Tibial nerve (tissue), 4 donors: ENCODE measurements at regions not wholly inside any gene's neighbourhood (a gene's known extent, or its start where the extent isn't known, plus 50 kb on each side); places are given as distances from the start of the nearest gene placed in this dataset.
"Not testable (repeated sequence)": the region's sequence is repeated elsewhere in the genome, so short reads cannot be mapped to it uniquely, and the experiment has no call there.

Experiments
- DNase-seq, 2 donors: peaks; one replicate each; pipeline ENCODE4 v3.0.0-alpha.2; 2019; ENCODE audit warnings: low spot score in 2 of 2
- H3K27ac ChIP-seq, 4 donors: fragments of 200-600 bp; sonication (generic) in 3 of 4; one replicate each; pipeline ENCODE4 v1.5.1; 2017 to 2019; ENCODE audit warnings: mild to moderate bottlenecking in 1 of 4
- H3K27me3 ChIP-seq, 2 donors: fragments of 200-600 bp; sonication (generic) in 1 of 2; one replicate each; pipeline versions ENCODE4 v1.5.1 to v1.6.0; 2017 to 2019
- H3K36me3 ChIP-seq, 3 donors: fragments of 200-600 bp; sonication (generic); one replicate each; pipeline ENCODE4 v1.5.1; 2018 to 2019
- H3K4me1 ChIP-seq, 4 donors: fragments of 200-600 bp; sonication (generic) in 3 of 4; one replicate each; pipeline ENCODE4 v1.5.1; 2017 to 2019
- H3K4me3 ChIP-seq, 4 donors: fragments of 200-600 bp; sonication (generic) in 3 of 4; one replicate each; pipeline ENCODE4 v1.5.1; 2017 to 2019; ENCODE audit warnings: mild to moderate bottlenecking in 1 of 4, moderate library complexity in 1 of 4
- H3K9me3 ChIP-seq, 4 donors: fragments of 200-600 bp; sonication (generic) in 3 of 4; one replicate each; pipeline ENCODE4 v1.5.1; 2017 to 2019
- EP300 ChIP-seq, 2 donors: sonication (generic); formaldehyde crosslinking; IDR thresholded peaks; one replicate each; pipeline ENCODE4 v1.6.1; 2017; ENCODE audit warnings: antibody characterized with exemption in 2 of 2, mild to moderate bottlenecking in 1 of 2
- POLR2A ChIP-seq, 2 donors: fragments of 450-650 bp; IDR thresholded peaks; one replicate each; pipeline ENCODE4 v1.6.1; 2017; ENCODE audit warnings: antibody characterized with exemption in 2 of 2, mild to moderate bottlenecking in 2 of 2, moderate library complexity in 2 of 2
- WGBS, 2 donors: methylation state at CpG; one replicate each; pipeline ENCODE4 v1.1.5; 2018; 5-methylcytosine and 5-hydroxymethylcytosine counted together
- TF ChIP-seq, protein P1 (sequence below), 5 experiments: fragments of 200-600 bp in 3 of 5; fragments of 450-650 bp in 2 of 5; sonication (generic) in 3 of 5; IDR thresholded peaks; one replicate each; pipeline ENCODE4 v1.5.1; 2016 to 2019; ENCODE audit warnings: antibody characterized with exemption in 5 of 5, mild to moderate bottlenecking in 3 of 5, moderate library complexity in 2 of 5

DNA sequence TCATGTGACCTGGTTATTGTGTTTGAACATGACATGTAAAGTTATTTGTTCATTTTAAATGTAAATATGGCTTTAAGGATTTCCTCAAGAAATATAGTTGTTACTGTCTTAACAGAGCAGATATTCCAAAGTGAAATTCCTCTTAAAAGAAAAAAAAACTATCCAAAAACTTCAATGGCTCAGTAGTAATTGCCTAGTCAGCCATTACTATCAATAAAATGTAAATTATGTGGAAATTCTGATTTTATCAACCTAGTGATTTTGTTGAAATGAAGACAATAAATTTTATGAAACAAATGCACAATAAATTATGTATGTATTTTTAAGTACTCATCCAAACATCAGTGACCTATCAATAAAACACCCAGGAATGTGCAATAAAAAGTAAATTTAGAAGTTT is 463.3 kb downstream of the TENT5A start:
- no peaks in the 10 kb centered on the region for H3K9me3 ChIP-seq
- H3K4me3 ChIP-seq, result no peak overlapping the region
- TF ChIP-seq POLR2A (IDR thresholded peaks at IDR 0.05) (no peak), EP300 (IDR thresholded peaks at IDR 0.05) (no peak)
- TF ChIP-seq, protein P1, sequence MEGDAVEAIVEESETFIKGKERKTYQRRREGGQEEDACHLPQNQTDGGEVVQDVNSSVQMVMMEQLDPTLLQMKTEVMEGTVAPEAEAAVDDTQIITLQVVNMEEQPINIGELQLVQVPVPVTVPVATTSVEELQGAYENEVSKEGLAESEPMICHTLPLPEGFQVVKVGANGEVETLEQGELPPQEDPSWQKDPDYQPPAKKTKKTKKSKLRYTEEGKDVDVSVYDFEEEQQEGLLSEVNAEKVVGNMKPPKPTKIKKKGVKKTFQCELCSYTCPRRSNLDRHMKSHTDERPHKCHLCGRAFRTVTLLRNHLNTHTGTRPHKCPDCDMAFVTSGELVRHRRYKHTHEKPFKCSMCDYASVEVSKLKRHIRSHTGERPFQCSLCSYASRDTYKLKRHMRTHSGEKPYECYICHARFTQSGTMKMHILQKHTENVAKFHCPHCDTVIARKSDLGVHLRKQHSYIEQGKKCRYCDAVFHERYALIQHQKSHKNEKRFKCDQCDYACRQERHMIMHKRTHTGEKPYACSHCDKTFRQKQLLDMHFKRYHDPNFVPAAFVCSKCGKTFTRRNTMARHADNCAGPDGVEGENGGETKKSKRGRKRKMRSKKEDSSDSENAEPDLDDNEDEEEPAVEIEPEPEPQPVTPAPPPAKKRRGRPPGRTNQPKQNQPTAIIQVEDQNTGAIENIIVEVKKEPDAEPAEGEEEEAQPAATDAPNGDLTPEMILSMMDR (IDR thresholded peaks at IDR 0.05), result no peak
- no peaks in the 10 kb centered on the region for H3K36me3 ChIP-seq
- no peaks in the 10 kb centered on the region for H3K27me3 ChIP-seq
- H3K4me1 ChIP-seq, result no peaks in the 10 kb centered on the region
- no peak overlapping the region for H3K27ac ChIP-seq
- no peak for DNase-seq

DNA sequence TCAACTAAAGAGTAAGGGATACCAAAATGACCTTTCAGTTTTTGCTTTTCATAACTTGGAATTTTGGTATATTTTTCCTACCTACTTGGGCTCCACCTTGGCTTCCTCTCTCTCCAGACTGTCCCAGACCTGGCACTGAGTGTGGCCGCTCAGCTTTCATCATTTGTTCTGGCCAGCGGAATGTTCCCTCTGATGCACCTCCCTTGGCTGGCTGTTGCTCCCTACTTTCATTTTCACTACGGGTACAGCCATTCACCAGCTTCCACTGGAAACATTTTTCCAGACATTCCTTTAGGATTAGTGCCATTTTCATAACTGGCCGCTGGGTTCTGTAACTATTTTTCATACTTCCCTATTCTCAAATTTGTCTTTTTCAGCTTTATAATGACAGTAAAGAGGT is 487.4 kb downstream of the TENT5A start:
- no peaks in the 10 kb centered on the region for H3K36me3 ChIP-seq
- 44 to 47% methylated on average over 4 of the region's 4 CpGs for WGBS, 2 donors
- peaks cover 0 to under 1% (median 0%) of the 10 kb centered on the region in 4 donors for H3K9me3 ChIP-seq
- H3K4me1 ChIP-seq, result peaks cover 0 to 7% (median 0%) of the 10 kb centered on the region in 4 donors
- H3K27me3 ChIP-seq, result no peaks in the 10 kb centered on the region
- H3K4me3 ChIP-seq, result peak overlapping the region in 2 of 4 donors; percentile 0 to 43
- H3K27ac ChIP-seq, result peak overlapping the region in 1 of 4 donors; percentile 47
- TF ChIP-seq EP300 (IDR thresholded peaks at IDR 0.05) (peak in 1 of 2 donors; percentile 36), POLR2A (IDR thresholded peaks at IDR 0.05) (no peak)
- TF ChIP-seq, protein P1 (IDR thresholded peaks at IDR 0.05), result no peak
- peak in 1 of 2 donors; percentile 32 for DNase-seq

DNA sequence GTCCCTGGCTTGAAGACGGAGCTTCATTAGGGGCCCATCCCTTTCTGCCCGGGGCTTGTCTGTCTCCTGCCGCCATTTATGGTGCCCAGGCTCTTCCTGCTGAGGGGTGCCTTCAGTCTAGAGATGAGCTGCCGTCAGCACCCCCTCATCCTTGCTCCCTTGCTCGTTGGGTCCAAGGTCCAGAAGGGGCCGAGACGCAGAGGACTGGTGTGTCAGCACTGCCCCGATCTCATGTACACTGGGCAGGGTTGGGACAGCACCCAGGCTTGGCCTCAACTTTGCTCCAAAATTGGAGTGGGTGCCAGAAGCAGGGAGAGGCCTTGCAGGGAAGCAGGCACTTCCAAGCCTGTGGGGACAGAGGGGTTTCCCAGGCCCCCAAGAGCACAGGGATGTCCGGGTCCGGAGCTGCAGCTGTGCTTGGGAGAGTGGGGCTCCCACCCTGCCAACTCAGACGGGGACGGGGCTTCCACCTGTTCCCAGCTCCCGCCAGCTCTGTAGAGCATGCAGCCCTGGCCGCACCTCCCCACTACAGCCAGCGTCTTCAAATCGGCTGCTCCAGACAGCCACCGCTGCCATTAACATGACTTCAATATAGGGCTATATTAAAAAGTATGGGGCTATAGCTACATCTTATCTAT is 488.8 kb downstream of the TENT5A start:
- DNase-seq, result no peak
- Histone ChIP-seq H3K4me1 (peaks cover 0 to 7% (median 0%) of the 10 kb centered on the region in 4 donors), H3K27me3 (no peaks in the 10 kb centered on the region), H3K4me3 (no peak overlapping the region), H3K36me3 (no peaks in the 10 kb centered on the region), H3K27ac (no peak overlapping the region), H3K9me3 (peaks cover 0 to 1% (median 0%) of the 10 kb centered on the region in 4 donors)
- 91 to 98% methylated on average over 14 to 16 of the region's 17 CpGs for WGBS, 2 donors
- TF ChIP-seq POLR2A (IDR thresholded peaks at IDR 0.05) (no peak), EP300 (IDR thresholded peaks at IDR 0.05) (no peak)
- TF ChIP-seq, protein P1 (IDR thresholded peaks at IDR 0.05), result no peak

DNA sequence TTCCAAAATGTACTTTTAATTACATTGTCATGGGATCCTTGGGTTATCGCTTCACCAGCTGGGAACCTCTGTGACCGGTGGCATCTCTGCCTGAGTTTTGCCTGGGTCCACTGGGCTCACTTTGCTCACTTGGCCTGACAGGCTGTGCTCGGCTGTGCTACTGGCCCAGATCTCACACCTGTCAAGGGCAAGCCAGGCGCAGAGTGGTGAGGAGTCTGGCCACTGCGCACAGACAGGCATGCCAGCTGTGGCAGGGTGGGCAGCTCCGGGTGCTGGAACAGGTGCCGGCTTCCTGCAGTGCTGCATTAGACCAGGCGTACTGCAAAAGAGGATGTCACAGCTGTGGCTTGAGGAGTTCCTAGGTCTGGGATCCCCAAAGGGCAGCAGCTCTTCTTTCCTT is 489.8 kb downstream of the TENT5A start:
- no peaks in the 10 kb centered on the region for H3K27me3 ChIP-seq
- H3K4me1 ChIP-seq, result peaks cover 0 to 7% (median 0%) of the 10 kb centered on the region in 4 donors
- no peak for TF ChIP-seq EP300 (IDR thresholded peaks at IDR 0.05)
- TF ChIP-seq, protein P1 (IDR thresholded peaks at IDR 0.05), result no peak
- no peak for TF ChIP-seq POLR2A (IDR thresholded peaks at IDR 0.05)
- H3K9me3 ChIP-seq, result peaks cover 0 to 7% (median 0%) of the 10 kb centered on the region in 4 donors
- H3K36me3 ChIP-seq, result no peaks in the 10 kb centered on the region
- no peak overlapping the region for H3K4me3 ChIP-seq
- no peak for DNase-seq
- no peak overlapping the region for H3K27ac ChIP-seq
- 97% methylated on average over 8 of the region's 8 CpGs for WGBS, 2 donors

DNA sequence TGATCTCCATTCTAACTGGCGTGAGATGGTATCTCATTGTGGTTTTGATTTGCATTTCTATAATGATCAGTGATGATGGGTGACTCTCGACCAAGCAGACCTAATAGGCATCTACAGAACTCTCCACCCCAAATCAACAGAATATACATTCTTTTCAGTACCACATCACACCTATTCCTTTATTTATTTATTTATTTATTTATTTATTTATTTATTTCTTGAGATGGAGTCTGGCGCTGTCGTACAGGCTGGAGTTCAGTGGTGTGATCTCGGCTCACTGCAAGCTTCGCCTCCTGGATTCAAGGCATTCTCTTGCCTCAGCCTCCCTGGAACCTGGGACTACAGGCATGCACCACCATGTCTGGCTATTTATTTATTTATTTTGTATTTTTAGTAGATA is 496.3 kb downstream of the TENT5A start:
- DNase-seq, H3K4me1 ChIP-seq, H3K27me3 ChIP-seq, H3K36me3 ChIP-seq, H3K4me3 ChIP-seq, H3K27ac ChIP-seq: not testable (repeated sequence)
- WGBS, 2 donors, result 95 to 97% methylated on average over 6 of the region's 6 CpGs
- H3K9me3 ChIP-seq, result peaks cover 0 to 24% (median 0%) of the 10 kb centered on the region in 4 donors
